ENCODE measurements at regions not wholly inside any gene's neighbourhood (a gene's known extent, or its start where the extent isn't known, plus 50 kb on each side); places are given as distances from the start of the nearest gene placed in this dataset.

DNA sequence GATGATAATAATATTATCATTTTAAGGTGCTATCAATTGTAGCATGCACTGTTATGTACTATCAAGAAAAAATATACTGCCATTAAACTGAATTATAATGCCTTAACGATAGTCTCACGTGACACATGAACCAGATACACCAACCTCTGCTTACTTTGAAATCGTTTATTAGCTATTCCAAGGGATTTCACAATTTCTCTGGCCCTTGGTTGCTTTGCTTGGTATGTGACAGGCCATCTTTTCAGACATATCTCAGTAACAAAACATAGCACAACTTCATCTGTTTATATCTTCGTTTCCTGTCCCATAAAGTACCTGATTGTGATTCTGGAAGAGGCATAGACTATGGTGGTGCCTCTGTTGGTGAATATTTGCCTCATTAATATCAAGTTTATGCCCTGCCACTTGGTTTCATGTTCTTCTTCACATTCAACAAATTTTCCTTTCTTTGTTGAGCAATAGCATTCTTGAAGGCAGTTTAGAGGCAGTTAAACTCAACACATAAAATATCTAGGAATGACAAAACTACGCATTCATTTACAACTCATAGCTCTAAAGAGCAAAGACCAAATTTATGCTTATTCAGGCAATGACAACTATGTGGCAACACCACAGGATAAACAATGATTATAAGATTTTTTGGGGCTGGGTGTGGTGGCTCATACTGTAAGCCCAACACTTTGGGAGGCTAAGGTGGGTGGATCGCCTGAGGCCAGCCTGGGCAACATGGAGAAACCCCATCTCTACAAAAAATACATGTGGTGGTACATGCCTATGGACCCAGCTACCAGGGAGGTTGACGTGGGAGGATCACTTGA lies 84.3 kb downstream of the MCFD2 start:
- DNase-seq (ENCODE audit: low read depth), result peak; percentile 88

DNA sequence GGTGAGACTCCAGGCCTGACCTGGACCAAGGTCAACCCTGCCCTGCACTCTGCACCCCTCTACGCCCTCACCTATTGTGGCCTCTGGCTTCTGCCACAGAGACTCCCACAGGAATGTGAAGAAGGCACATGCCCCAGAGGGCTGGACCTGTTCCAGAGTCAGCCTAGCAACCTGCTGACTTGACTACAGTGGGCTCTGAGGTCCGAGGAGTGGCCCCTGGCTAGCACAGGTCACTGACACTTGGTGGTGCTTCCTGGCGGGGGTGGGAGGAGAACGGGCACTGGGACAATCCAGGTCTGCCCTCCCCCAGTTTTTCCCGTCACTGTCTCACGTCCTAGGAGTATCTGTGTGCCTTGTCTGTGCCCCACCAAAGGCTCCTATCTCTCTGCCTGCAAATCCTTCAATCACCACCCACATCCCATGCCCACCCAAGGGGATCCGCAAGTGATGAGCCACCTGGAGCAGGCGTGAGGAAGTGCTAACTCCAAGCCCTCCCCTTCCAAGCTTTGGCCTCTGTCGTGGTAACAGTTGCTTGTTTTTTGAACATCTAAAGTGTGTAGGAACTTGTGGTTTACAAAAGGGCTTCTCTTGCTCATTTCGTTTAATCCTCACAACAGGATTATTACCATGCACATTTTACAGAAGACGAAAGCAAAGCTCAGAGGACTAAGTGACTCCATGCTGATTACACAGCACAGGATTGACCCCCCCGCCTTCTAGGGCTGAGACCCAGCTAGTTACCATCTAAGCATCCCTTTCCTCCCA lies 86.2 kb downstream of the MCFD2 start:
- no peak for DNase-seq (ENCODE audit: low read depth)

DNA sequence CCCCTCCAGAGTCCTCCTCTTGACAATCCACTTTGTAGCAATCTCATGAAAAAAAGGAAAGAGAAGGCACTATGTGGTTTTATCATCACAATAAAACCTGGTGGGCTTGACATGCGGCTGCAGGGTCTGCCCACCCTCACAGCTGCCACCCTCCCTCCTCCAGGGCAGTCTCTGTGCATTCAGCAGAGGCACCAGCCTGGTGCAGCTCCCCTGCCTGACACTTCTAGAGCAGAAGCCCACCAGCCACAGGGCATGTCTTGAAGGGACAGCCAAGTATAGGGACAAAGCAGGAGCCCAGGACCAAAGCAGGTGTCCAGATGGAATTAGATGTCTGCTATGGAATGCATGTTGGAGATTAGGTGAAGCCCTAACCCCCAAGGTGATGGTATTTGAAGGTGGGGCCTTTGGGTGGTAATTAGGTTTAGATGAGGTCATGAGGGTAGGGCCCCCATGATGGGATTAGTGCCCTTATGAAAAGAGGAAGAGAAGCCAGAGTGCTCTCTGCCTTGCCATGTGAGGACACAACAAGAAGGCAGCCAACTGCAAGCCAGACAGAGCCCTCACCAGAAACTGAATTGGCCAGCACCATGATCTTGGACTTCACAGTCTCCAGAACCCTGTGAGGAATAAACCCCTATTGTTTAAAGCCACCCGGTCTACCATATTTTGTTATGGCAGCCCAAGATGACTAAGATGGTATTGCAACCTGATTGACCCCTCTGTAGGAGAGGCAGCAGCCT lies 86.9 kb downstream of the MCFD2 start:
- no peak for DNase-seq (ENCODE audit: low read depth)

DNA sequence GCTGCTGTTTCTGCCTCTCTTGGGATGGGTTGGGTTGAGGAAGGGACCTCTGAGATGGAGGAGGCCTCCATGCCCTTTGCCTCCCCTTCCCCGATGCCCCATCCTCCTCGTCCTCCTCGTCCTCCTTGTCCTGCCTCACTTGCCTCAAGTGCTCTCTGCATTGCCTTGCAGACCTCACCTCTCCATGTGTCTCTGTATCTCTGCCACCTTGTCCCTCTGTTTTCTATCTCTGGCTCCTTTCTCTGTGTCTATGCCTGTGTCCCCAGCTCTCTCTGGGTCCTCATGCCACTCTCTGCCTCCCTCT lies 87.5 kb downstream of the MCFD2 start:
- DNase-seq (ENCODE audit: low read depth), result no peak

DNA sequence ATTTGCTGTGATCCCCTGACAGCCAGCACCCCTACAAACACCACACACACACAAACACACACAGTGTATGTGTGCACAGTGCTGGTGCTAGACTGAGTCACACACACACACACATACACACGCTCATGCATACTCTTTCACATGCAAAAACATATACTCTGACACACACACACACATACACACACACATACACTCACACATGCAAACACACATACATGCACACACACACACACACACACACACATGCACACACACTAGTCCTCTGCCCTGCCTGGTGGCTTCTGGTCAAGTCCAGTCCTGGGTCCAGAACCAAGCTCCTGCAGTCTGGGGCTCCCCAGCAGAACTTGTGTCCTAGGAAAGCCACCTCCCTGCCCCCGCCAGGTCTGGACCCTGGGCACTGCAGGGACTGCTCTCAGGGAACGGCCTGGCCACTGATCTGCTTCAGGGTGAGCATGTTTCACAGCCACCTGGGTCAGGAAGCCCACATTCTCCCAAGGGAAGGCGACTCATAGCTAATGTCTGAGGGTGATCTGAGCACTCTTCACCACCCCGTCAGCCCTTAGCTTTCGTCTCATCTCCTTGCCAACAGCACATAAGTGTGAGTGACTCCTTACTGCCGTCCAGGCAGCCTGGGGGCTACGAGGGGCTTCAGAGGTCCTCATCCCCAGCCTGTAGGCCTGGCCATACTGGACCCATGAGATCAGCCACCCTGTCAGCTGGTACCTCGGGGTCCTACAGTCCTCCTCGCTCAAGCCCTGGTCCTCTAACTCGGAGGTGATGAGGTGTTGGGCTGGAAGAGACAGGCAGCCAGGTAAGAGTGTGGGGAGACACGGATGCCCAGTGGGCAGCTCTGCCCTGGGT lies 88.1 kb downstream of the MCFD2 start:
- peak; percentile 64 for DNase-seq (ENCODE audit: low read depth)

DNA sequence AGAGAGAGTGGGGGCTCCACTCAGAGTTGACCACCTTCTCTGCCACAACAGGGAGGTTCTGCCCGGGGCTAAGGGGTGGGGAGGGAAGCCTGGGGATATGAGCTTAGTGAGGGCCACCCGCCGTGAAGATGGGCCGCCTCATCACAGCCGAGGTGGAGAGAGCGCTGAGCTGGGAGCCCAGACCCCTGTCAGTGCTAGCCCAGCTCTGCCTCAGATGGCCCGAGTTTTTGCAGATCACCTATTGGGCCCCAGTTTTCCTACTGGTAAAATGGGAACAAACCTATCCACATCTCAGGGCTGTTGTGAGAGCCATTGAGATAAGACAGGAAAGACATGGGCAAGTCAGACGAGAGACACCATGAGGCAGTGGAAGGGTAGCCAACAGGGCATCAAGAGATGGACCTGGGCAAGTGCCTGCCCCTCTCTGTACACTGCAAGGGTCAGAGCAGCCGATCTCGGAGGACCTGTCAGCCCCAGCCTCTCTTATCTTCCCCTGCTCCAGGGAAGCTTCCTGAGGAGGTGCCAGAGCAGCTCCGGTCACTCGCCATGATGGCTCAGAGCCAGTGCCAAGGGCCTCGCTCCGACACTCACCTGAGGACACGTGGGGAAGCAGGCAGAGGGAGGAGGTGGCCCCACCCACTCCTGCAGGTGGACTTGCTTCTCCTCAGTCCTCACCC lies 88.9 kb downstream of the MCFD2 start:
- no peak for DNase-seq (ENCODE audit: low read depth)

DNA sequence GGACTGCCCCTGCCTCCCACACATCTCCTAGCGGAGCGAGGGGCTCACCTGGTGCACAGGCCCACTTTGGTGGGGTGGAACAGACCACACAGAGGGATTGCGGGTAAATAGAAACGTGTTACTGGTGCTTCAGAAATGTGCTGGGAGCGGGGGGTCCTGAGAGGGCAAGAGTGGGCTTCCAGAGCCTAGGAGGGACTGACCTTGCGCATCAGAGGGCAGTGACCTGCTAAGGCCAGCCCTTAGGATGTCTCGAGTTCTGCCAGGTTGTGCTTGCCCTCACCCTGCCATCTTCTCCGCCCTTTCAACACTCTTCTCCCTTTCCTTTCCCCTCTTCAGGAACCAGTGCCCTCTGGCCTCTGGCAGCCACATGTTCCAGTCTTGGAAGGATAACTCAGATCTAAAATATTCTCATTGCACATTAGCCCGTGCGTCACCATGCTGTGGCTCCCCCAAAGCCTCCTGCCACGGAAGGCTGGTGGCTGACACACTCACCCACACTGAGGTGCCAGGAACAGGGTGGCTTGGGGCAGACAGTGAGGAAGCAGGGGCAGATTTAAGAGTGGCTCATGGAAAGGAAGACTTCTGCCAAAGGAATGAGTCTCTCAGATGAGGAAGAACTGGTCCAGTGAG lies 89.6 kb downstream of the MCFD2 start:
- DNase-seq (ENCODE audit: low read depth), result peak; percentile 33

DNA sequence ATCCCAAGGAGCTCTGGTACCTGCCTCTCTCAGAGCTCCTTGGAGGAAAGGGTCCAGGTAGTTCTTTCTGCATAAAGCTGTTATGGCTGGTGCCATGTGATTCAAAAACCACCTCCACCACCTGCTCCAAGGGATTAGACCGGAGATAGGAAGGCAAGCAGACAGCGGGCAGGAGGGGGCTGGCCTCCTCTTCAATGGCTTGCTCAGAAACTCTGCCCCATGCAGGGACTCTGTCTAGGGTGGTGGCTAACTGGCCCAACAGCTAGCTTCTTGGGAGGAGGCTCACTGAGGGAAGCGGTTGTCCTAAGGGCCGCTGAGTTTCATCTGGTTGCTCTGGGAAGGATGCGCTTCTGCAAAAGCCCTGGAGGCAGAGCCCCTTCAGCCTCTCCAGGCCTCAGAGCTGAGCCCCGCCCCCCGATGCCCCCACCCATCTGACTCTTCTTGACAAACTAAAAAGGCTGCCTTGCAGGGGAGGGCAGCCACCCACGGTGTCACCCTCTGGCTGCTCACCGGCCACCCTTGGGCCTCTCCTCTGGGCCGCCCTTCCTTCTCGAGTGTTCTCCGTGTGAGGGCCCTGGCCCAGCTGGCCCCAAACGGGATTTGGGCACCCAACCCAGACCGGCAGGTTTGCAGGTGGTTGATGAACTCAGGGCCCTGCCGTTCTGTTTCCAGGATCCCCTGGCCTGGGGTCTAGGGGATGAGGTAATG lies 90.2 kb downstream of the MCFD2 start:
- DNase-seq (ENCODE audit: low read depth), result no peak

DNA sequence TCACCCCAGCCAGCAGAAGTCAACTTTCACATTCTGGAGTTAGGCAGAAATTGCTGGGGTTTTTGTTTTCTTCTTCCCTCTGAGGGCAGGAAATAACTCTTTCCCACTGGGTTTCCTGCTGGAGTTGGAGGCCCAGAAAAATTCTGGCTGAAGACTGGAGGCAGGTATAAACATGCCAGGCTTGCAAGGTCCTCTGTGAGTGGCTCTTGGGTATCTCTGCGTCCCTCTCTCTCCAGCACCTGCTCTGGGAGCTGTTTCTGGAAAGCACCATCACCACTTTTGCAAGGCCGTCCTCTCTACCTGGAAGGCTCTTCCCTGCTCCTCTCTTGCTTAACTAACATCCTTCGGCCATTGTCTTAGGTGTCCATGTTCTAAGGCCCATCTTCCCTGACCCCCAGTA lies 91.0 kb downstream of the MCFD2 start:
- no peak for DNase-seq (ENCODE audit: low read depth)

DNA sequence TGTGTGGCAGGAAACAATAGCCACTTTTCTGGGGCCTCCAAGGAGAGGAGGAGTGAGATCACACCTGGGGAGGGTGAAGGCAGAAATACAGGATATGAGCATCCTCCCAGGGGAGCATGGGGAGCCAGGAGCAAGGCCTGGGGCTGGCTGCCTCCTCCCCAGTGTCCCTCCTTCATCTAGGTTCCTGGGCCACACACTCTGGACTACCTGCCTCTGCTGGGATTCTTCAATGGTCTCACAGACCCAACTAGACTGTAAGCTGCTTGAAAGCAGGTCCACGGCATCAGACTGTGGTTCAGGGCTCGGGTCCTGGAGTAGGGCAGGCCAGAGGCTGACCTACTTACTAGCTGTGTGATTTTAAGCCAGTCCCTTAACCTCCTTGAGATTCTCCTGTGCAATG lies 94.0 kb downstream of the MCFD2 start:
- no peak for DNase-seq (ENCODE audit: low read depth)

DNA sequence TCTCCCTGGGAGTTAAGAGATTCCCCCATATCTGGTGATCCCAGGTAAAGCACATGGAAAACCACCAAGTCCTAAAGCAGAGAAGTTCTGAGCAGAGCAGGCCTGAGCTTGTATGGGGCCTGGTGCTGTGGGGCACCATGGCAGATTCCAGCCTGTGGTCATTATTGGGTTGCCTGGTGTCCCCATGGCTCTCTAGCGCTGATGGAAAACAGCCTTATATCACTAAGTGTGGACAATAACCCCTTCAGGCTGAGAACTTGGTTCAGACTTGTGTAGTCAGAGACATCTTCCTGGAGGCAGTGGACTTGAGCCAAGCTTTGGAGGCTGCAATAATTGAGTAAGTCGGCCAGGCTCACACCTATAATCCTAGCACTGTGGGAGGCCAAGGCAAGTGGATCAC lies 96.8 kb downstream of the MCFD2 start:
- no peak for DNase-seq (ENCODE audit: low read depth)

DNA sequence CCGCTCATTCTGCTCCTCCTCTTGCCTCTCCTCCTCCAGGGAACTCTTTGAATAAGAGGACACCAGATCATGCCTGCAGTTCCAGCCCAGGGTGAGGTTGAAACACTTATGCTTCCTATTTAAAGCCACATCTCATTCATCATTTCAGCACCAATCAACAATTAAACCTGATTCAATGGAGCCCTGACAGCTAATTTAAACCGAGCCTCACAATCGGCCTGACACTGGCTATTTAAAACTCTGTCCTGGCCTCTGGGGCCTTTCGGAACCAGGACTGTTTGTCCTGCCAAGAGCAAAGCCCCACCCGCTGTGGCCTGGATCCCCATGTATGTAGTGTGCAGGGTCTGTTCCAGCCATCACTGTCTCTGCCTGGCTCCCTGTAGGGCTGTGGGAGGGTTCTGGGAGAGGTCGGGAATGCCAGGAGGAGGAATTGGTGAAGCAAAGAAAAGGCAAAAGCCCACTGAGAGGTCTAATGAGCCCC lies 97.4 kb downstream of the MCFD2 start:
- DNase-seq (ENCODE audit: low read depth), result no peak

DNA sequence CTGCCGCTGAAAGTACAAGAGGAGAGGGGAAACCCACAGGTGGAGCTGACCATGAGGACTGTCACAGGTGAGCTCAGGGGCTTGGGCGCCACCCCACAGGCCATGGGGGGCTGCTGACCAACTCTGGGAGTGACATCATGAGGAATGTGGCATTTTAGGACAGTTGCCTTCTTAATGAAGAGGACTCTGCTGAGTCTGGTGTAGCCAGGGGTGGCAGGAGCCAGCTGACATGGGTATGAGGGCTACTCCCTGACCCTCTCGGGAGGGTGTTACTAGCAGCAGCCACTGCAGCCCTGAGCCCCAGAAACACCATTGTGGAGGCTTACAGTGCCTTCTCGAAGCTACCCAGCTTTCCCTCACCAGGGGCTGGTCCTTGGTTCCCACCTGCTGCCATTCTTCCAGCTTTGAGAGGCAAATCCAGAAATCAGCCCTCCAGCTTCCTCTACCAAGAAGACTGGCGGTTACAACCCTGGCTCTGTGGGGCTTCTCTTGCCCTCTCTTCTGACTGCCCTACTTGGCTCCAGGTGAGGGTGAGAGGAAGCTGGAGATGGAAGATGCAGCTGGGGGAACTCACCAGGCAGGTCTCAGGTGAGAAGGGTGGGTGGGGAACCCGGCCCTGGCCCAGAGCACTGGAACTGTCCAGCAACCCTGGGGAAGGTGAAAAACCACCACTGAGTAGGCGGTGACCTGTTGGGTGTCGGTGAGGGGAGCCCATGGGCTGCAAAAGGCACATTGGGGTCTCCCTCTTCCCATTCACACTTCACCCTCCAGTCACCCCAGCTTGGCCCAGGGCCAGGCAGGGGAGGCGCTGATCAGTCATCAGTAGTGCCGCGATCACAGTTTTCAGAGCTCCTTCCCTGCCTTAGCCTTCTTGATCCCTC lies 98.5 kb downstream of the MCFD2 start:
- no peak for DNase-seq (ENCODE audit: low read depth)

DNA sequence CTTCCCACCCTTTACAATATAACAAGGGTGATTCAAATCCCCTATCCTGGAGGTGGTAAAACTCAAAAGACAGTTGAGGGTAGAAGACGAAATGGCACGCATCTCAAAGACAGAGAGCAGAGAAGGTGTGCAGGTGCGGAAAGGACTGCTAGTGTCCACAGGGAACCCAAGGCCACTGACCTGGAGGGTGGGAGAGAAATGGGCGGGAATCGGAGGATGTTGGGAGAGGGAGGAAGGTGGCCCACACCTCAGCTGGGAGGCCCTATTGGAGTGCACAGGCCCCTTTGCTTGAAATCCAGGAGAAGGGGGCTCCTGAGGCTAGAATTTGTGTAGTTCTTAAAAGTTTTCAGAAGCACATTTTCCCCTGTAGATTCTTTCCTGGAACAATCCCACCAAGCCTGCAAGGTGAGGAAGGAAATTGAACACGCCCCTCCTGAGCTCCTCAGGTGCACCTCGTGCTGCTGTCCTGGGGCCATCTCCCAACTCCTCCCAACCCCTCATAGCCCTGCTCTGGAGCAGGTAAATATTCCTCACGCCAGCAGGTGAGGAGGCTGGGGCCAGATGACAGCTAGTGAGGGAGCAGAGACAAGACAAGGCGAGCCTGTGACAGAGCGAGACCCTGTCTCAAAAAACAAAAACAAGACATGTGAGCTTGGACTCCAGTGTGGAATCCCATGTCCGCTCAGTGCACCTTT lies 99.3 kb downstream of the MCFD2 start:
- DNase-seq (ENCODE audit: low read depth), result no peak

DNA sequence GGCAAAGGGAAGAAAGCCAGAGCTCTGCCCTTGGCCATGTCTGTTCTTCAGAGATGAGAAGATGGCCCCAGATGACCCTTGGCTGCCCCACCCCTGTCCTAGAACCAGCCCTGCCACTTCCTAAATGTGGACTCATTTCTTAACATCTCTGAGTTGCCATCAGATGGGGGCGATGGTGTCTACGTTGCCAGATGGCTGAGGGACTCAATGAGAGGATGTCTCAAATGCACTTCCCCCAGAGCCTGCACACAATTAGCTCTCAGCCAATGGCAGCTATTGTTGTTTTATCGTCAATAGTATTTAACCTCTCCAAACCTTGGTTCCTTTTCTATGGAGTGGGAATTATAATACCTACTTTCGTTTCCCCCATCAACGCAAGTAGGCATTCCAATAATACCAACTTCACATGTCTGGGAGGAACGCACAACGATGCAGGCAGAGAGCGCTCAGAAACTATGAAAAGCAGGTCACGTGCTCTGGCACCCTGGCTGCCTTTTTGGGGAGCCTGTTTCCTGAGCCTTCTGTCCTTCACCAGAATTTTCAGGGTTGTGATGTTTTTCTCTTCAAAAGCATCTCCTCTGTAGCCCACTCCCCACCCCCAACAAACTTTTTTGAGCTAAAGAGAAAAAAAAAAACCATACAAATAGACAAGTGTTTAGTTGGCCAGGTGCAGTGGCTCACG lies 100.3 kb downstream of the MCFD2 start:
- DNase-seq (ENCODE audit: low read depth), result no peak

DNA sequence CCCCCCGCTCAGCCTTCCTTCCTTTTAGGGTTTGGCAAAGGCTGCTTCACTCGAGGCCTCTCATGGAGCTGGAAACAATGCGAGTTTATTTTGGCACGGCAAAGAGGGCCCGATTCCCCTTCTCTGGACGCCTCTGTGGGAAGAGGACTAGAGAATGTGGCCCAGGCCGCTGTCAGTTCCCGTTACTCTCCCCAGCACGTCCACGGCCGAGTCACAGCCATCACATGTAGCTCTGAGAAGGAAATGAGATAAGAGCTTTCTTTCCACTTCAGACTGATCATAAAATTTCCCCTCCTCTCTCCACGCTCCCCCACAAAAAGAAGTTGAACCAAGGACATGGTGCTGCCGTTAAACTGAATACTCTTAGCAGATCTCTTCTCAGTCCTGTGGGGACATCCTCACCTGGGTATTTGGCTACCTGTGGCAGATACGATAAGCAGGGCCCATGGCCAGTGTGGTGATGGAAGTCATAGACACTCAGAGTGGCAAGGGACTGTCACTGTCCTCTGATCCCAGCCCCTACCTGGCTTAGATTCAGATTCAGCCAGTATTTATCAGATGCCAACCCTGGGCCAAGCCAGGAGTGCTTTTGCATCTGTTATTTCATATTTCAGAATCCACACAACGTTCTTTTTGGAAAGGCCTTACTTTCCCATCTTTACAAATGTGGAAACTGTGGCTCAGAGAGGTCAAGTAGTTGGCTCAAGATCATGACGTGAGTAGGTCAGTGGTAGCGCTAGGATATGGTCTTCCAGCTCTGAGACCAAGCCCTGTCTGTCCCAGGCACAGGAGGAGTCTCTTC lies 101.2 kb downstream of the MCFD2 start:
- DNase-seq (ENCODE audit: low read depth), result peak; percentile 98

DNA sequence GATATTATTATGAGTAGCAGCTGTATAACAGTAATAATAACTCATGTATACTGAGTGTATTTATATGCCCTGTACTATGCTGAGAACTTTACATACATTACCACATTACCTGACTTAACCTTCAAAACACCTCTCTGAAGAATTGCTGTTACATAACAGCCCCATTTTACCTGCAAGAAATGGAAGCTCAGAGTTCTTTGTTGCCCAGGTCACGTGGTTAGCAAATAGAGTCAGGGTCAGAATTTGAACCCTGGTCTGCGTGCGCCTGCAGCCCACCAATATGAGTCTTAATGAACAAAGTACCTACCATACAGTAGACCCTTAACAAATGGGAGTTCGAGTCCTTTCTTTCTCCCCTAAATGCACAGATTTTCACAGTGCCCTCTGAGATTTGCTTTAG lies 101.9 kb downstream of the MCFD2 start:
- no peak for DNase-seq (ENCODE audit: low read depth)

Data from stromal cell of bone marrow (primary cell).